K562 (cell line): ENCODE measurements at regions not wholly inside any gene's neighbourhood (a gene's known extent, or its start where the extent isn't known, plus 50 kb on each side); places are given as distances from the start of the nearest gene placed in this dataset.

Source experiments
- ATAC-seq: fragments of 200-7000 bp; cut with Tn5 transposase; 3 replicates; pipeline ENCODE4 v1.9.1; 2020; ENCODE audit warnings: moderate library complexity
- BruUV-seq: library from RNA; stranded (reverse); fragments of 400-500 nt; replicated peaks from 2 replicates; lab custom pipeline; 2021; lab: Mats Ljungman, UMichigan
- CTCF ChIA-PET: fragments of 300-600 bp; formaldehyde crosslinking; extraction: SDS; loops from one replicate; lab custom pipeline; 2021; ENCODE audit warnings: low intra/inter-chr PET ratio; lab: Yijun Ruan, JAX
- POLR2A ChIA-PET: fragments of 300-600, 350-650 bp; sonication (Branson Sonifier 250); formaldehyde crosslinking; extraction: SDS; loops from one replicate; lab custom pipeline; 2021; ENCODE audit warnings: antibody characterized with exemption, inconsistent platforms; lab: Yijun Ruan, JAX
- DNase-seq, 4 experiments: peaks; one replicate each; pipeline versions ENCODE4 v3.0.0 to v3.0.0-alpha.2; 2011 to 2018; ENCODE audit warnings: low spot score in 3 of 4, mixed read lengths in 3 of 4; ENCODE audit errors: extremely low read depth in 1 of 4
- FAIRE-seq: peaks from 2 replicates; lab custom pipeline; 2011; peaks lifted over from hg19 to GRCh38; lab: Jason Lieb, UNC
- H2AFZ ChIP-seq: 2 replicates; pipeline ENCODE4 v1.6.0; 2011; ENCODE audit warnings: low read depth, low read length, control low read depth, inconsistent platforms
- H3K27ac ChIP-seq: fragments of 200-600 bp; 3 replicates; pipeline ENCODE4 v1.8.0; 2011; ENCODE audit warnings: low read depth, mild to moderate bottlenecking, control low read depth, inconsistent platforms, low read length, moderate library complexity, mixed read lengths; ENCODE audit errors: extremely low read depth
- H3K27me3 ChIP-seq, 2 experiments: fragments of 300-600 bp in 1 of 2; 2 replicates in 1 of 2; 3 replicates in 1 of 2; pipeline versions ENCODE4 v1.6.0 to v1.8.0; 2011; ENCODE audit warnings: inconsistent platforms in 2 of 2, low read length in 2 of 2, mild to moderate bottlenecking in 1 of 2, mixed read lengths in 1 of 2, moderate library complexity in 1 of 2; ENCODE audit not compliant: control insufficient read depth in 2 of 2, insufficient read depth in 2 of 2
- H3K36me3 ChIP-seq: fragments of 300-600 bp; 3 replicates; pipeline ENCODE4 v1.8.0; 2011; ENCODE audit warnings: mild to moderate bottlenecking, low read length, inconsistent platforms; ENCODE audit not compliant: control insufficient read depth, insufficient read depth
- H3K4me1 ChIP-seq, 2 experiments: fragments of 200-600 bp in 1 of 2; replicated peaks in 1 of 2; 2 replicates in 1 of 2; 3 replicates in 1 of 2; pipeline versions ENCODE4 v1.5.1 to v1.8.0; 2011; ENCODE audit warnings: inconsistent platforms in 2 of 2, low read length in 2 of 2, mild to moderate bottlenecking in 1 of 2, mixed read lengths in 1 of 2, moderate library complexity in 1 of 2; ENCODE audit not compliant: control insufficient read depth in 2 of 2, insufficient read depth in 2 of 2
- H3K4me2 ChIP-seq: 2 replicates; pipeline ENCODE4 v1.6.1; 2011; ENCODE audit warnings: low read length, control low read depth, inconsistent platforms, mixed read lengths; ENCODE audit not compliant: insufficient read depth
- H3K4me3 ChIP-seq: fragments of 200-600 bp; sonication (generic), shearing (Covaris generic); 2 replicates; pipeline ENCODE4 v1.5.1; 2016; ENCODE audit warnings: control low read depth, inconsistent platforms
- H3K79me2 ChIP-seq: fragments of 200-600 bp; 3 replicates; pipeline ENCODE4 v1.8.0; 2011; ENCODE audit warnings: low read length, inconsistent platforms; ENCODE audit not compliant: control insufficient read depth, insufficient read depth
- H3K9ac ChIP-seq, 2 experiments: 2 replicates each; pipeline versions ENCODE4 v1.6.0 to v1.6.1; 2011; ENCODE audit warnings: low read depth in 2 of 2, low read length in 2 of 2, control low read depth in 1 of 2, inconsistent platforms in 1 of 2, mild to moderate bottlenecking in 1 of 2, mixed read lengths in 1 of 2; ENCODE audit not compliant: insufficient read depth in 1 of 2
- H3K9me1 ChIP-seq: one replicate; pipeline ENCODE4 v1.6.0; 2011; ENCODE audit warnings: inconsistent platforms, mild to moderate bottlenecking, low read length, moderate library complexity; ENCODE audit not compliant: control insufficient read depth, insufficient read depth
- H3K9me3 ChIP-seq: replicated peaks from 2 replicates; pipeline ENCODE4 v1.5.1; 2011; ENCODE audit warnings: low read depth, low read length, inconsistent platforms; ENCODE audit not compliant: control insufficient read depth, insufficient read depth
- H4K20me1 ChIP-seq: replicated peaks from 2 replicates; pipeline ENCODE4 v1.6.1; 2011; ENCODE audit warnings: low read length, inconsistent platforms, mixed read lengths; ENCODE audit not compliant: control insufficient read depth, insufficient read depth
- CC2D1A ChIP-seq: fragments of 450-650 bp; IDR thresholded peaks from 2 replicates; pipeline ENCODE4 v1.6.1; 2017; ENCODE audit warnings: mild to moderate bottlenecking
- GMEB1 ChIP-seq: fragments of 250-450 bp; sonication (Bioruptor Pico); IDR thresholded peaks from 2 replicates; pipeline ENCODE4 v1.4.0; 2020; ENCODE audit warnings: mild to moderate bottlenecking
- KLF10 ChIP-seq: fragments of 250-450 bp; sonication (Bioruptor Pico); IDR thresholded peaks from 2 replicates; pipeline ENCODE4 v1.6.1; 2021; ENCODE audit warnings: matching md5 sums
- MYBL2 ChIP-seq, 2 experiments: fragments of 450-650 bp in 1 of 2; sonication (generic) in 1 of 2; formaldehyde crosslinking in 1 of 2; IDR thresholded peaks; 2 replicates each; pipeline versions ENCODE4 v1.6.1 to v1.8.1; 2017 to 2022; ENCODE audit warnings: borderline replicate concordance in 1 of 2, inconsistent platforms in 1 of 2, low read depth in 1 of 2, mild to moderate bottlenecking in 1 of 2, missing genetic modification reagents in 1 of 2, moderate library complexity in 1 of 2
- PHF8 ChIP-seq: fragments of 200-600 bp; sonication (generic); IDR thresholded peaks from 2 replicates; pipeline ENCODE4 v1.6.1; 2012; ENCODE audit warnings: mixed run types, mild to moderate bottlenecking, inconsistent platforms, low read length, moderate library complexity, borderline replicate concordance
- POU5F1 ChIP-seq: fragments of 150-350 bp; IDR thresholded peaks from 2 replicates; pipeline ENCODE4 v1.6.1; 2014; ENCODE audit warnings: borderline replicate concordance, low read length, low read depth, mild to moderate bottlenecking; ENCODE audit not compliant: partially characterized antibody
- RUNX1 ChIP-seq: sonication (generic); IDR thresholded peaks from 2 replicates; pipeline ENCODE4 v1.6.1; 2016; ENCODE audit warnings: antibody characterized with exemption, low read depth
- ZNF232 ChIP-seq: sonication (generic); formaldehyde crosslinking; IDR thresholded peaks from 2 replicates; pipeline ENCODE4 v1.8.0; 2022; ENCODE audit warnings: mild to moderate bottlenecking, missing genetic modification reagents
- ZNF644 ChIP-seq: fragments of 200-800 bp; sonication (Bioruptor generic); IDR thresholded peaks from 2 replicates; pipeline ENCODE4 v1.6.1; 2016; ENCODE audit warnings: low read depth, missing genetic modification characterization, missing compliant biosample characterization
- WGBS: fragments of 100-300 bp; shearing (Covaris generic); methylation state at CpG from one replicate; pipeline ENCODE4 v1.1.6; 2016; ENCODE audit warnings: low coverage, mixed read lengths; ENCODE audit not compliant: insufficient coverage; ENCODE audit errors: missing lambda C conversion rate; 5-methylcytosine and 5-hydroxymethylcytosine counted together
- in situ Hi-C: fragments of 300-500 bp; cut with MboI; formaldehyde crosslinking; loops from 4 replicates; pipeline ENCODE4 v1.15.0; 2018; ENCODE audit warnings: inconsistent platforms, mixed read lengths
- intact Hi-C: fragments of 100-400 bp; cut with micrococcal nuclease; formaldehyde crosslinking; loops from 2 replicates; pipeline ENCODE4 v1.14.2; 2022
- TF ChIP-seq, protein P1 (sequence below): fragments of 200-400 bp; formaldehyde crosslinking; IDR thresholded peaks from 2 replicates; pipeline ENCODE4 v1.6.1; 2017; ENCODE audit warnings: mild to moderate bottlenecking, low read depth, low read length, moderate library complexity
- TF ChIP-seq, protein P2 (sequence below): sonication (generic); formaldehyde crosslinking; IDR thresholded peaks from 2 replicates; pipeline ENCODE4 v1.8.0; 2022; ENCODE audit warnings: missing genetic modification reagents, mild to moderate bottlenecking, borderline replicate concordance

DNA sequence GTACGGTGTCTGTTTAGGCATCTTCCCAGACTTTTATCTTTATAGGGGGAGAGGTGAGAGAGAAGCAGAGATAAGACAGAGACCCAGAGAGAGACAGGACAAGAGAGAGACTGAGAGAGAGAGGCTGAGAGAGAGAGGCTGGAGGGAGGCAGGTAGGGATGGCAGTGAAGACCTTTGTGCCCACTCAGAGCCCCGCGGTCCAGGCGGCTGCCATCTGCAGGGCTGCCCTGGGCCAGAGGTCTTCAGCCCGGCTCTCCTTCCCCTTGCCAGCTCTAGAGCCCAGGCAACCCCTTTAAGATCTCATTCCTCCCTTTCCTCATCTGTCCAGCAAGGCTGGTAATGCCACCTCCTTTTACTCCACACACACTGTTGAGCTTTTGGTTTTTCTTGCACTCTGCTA lies 610.0 kb downstream of the GALR1 start (continued):
- TF ChIP-seq, protein P1, sequence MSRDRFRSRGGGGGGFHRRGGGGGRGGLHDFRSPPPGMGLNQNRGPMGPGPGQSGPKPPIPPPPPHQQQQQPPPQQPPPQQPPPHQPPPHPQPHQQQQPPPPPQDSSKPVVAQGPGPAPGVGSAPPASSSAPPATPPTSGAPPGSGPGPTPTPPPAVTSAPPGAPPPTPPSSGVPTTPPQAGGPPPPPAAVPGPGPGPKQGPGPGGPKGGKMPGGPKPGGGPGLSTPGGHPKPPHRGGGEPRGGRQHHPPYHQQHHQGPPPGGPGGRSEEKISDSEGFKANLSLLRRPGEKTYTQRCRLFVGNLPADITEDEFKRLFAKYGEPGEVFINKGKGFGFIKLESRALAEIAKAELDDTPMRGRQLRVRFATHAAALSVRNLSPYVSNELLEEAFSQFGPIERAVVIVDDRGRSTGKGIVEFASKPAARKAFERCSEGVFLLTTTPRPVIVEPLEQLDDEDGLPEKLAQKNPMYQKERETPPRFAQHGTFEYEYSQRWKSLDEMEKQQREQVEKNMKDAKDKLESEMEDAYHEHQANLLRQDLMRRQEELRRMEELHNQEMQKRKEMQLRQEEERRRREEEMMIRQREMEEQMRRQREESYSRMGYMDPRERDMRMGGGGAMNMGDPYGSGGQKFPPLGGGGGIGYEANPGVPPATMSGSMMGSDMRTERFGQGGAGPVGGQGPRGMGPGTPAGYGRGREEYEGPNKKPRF = no peak
- TF ChIP-seq GMEB1 (CRISPR knock-in tag) = no peak
- TF ChIP-seq CC2D1A = no peak
- no peak for TF ChIP-seq RUNX1
- TF ChIP-seq MYBL2 (IDR thresholded peaks at IDR 0.05; ENCODE audit: low read depth) = no peak
- TF ChIP-seq MYBL2 (CRISPR knock-in tag; IDR thresholded peaks at IDR 0.05; ENCODE audit: borderline replicate concordance) = no peak

- BruUV-seq = no TSS peak
- no peak overlapping the region for H2AFZ ChIP-seq
- TF ChIP-seq KLF10 (CRISPR knock-in tag) = no peak
- no peak for TF ChIP-seq ZNF232 (CRISPR knock-in tag)
- TF ChIP-seq, protein P2, sequence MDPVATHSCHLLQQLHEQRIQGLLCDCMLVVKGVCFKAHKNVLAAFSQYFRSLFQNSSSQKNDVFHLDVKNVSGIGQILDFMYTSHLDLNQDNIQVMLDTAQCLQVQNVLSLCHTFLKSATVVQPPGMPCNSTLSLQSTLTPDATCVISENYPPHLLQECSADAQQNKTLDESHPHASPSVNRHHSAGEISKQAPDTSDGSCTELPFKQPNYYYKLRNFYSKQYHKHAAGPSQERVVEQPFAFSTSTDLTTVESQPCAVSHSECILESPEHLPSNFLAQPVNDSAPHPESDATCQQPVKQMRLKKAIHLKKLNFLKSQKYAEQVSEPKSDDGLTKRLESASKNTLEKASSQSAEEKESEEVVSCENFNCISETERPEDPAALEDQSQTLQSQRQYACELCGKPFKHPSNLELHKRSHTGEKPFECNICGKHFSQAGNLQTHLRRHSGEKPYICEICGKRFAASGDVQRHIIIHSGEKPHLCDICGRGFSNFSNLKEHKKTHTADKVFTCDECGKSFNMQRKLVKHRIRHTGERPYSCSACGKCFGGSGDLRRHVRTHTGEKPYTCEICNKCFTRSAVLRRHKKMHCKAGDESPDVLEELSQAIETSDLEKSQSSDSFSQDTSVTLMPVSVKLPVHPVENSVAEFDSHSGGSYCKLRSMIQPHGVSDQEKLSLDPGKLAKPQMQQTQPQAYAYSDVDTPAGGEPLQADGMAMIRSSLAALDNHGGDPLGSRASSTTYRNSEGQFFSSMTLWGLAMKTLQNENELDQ = no peak
- TF ChIP-seq ZNF644 (tag) = no peak
- no peak for TF ChIP-seq PHF8
- no peak for TF ChIP-seq GMEB1 (CRISPR knock-in tag)
- TF ChIP-seq POU5F1 = no peak
Observed at GRCh38 chr18:77862066-77862757, 612.6 kb downstream of the GALR1 start.

More at GRCh38 chr18:77862066-77862757, 612.6 kb downstream of the GALR1 start:
- Histone ChIP-seq H3K4me1 (no peaks in the 10 kb centered on the region), H3K27ac (no peak overlapping the region), H3K9me3 (no peaks in the 10 kb centered on the region), H3K36me3 (no peaks in the 10 kb centered on the region), H3K79me2 (no peaks in the 10 kb centered on the region), H3K4me2 (no peak overlapping the region), H4K20me1 (no peaks in the 10 kb centered on the region), H3K9ac (no peak overlapping the region), H3K27me3 (peaks cover 3 to 27% of the 10 kb centered on the region in 2 experiments; a peak in 3 of 5 replicates), H3K9me1 (no peaks in the 10 kb centered on the region), H3K4me3 (no peak overlapping the region)
- no peak for DNase-seq
- in situ Hi-C loops = no loop called here
- WGBS = 0% methylated on average over 7 of the region's 7 CpGs
- ATAC-seq = no peak
- ChIA-PET CTCF (no interaction called here), POLR2A (no interaction called here)
- intact Hi-C loops = no loop called here
- FAIRE-seq = no peak
